ENCODE measurements at regions not wholly inside any gene's neighbourhood (a gene's known extent, or its start where the extent isn't known, plus 50 kb on each side); places are given as distances from the start of the nearest gene placed in this dataset.

DNA sequence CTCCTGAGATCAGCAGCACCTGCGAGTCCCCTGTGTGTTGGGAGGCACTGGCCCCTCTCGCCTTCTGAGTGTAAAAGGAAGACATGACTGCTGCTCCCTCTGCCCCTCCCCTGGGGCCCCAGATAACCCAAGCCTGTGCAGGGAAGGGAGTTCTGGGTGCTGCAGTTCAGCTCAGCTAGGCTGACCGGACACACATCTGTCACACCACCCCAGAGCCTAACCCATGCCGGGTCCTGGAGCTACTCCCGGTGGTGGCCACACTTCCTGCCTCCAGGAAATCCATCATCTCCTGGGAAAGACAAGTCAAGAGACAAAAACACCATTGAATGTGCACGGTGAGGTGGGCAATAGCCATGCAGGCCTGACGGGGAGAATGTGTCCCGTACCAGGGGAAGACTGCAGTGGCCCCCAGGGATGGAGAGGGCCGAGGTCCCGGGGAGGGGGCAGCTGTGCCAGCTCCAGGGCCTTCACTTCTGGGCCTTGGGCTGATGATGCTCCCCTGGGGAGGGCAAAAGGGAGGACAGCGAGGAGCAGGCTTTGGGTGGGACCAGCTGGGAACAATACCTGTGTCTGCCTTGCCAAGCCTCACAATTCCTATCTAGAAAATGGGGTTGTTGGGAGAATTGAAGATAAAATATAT lies 210.6 kb downstream of the TFCP2L1 start:
- ChIA-PET POLR2A (interaction anchor here (0.6 to 4.8 kb wide), 55 partner anchors 9 to 866 kb away, joined by 3 to 100 read pairs (median 5); partner anchors contain the start of genes GLI2, RALB and RNU4ATAC), CTCF (interaction anchor here (0.7 to 4.4 kb wide), 11 partner anchors 11 to 521 kb away, joined by 3 to 42 read pairs (median 5); partner anchors contain the start of gene GLI2), RAD21 (ENCODE audit: low non-redundant PET in 1 of 2, low total read pairs in 2 of 2, uncharacterized antibody in 2 of 2, unreplicated experiment in 2 of 2) (interaction anchor here (1.6 to 1.9 kb wide), 2 partner anchors 378 to 379 kb away, joined by 5 to 7 read pairs; no protein-coding TSS in a partner anchor)
- H3K4me1 ChIP-seq (ENCODE audit: control insufficient read depth in 1 of 2, insufficient read depth in 2 of 2, low read length in 2 of 2) = peaks cover 5 to 44% of the 10 kb centered on the region in 2 experiments; a peak in 3 of 4 replicates
- no peaks in the 10 kb centered on the region for H3K9me3 ChIP-seq (ENCODE audit: control insufficient read depth in 1 of 2, insufficient read depth in 1 of 2, low read depth in 1 of 2, low read length in 2 of 2)
- DNase-seq (ENCODE audit: low read depth, low spot score) = no peak
- peak overlapping the region; percentile 50 for H3K4me2 ChIP-seq (ENCODE audit: low read length)
- no peak for ATAC-seq
- H4K20me1 ChIP-seq (ENCODE audit: insufficient read depth) = no peaks in the 10 kb centered on the region
- H3K9ac ChIP-seq (ENCODE audit: low read length) = no peak overlapping the region
- TF ChIP-seq JUND (IDR thresholded peaks at IDR 0.05) (no peak), POLR2A (IDR thresholded peaks at IDR 0.05; ENCODE audit: borderline replicate concordance, extremely low read depth, insufficient read depth, insufficient read length) (no peak)
- no peak overlapping the region for H3K27ac ChIP-seq (ENCODE audit: low read depth, low read length)
- intact Hi-C loops (cut with micrococcal nuclease) = no loop called here
- no peaks in the 10 kb centered on the region for H3K79me2 ChIP-seq (ENCODE audit: insufficient read depth, low read length)
- no TSS peak for BruUV-seq (replicated peaks)
- no peaks in the 10 kb centered on the region for H3K27me3 ChIP-seq (ENCODE audit: insufficient read depth, low read length)
- no peak overlapping the region for H2AFZ ChIP-seq (ENCODE audit: low read depth, low read length, poor library complexity, severe bottlenecking)
- H3K4me3 ChIP-seq (replicated peaks in 1 of 2; ENCODE audit: low read depth in 1 of 2, low read length in 2 of 2) = no peak overlapping the region
- no peaks in the 10 kb centered on the region for H3K9me2 ChIP-seq (ENCODE audit: insufficient read depth)
- H3K36me3 ChIP-seq (ENCODE audit: control insufficient read depth in 1 of 2, insufficient read depth in 2 of 2, low read length in 2 of 2) = no peaks in the 10 kb centered on the region

GRCh38 chr2:121075006-121075551 lies 209.9 kb downstream of the TFCP2L1 start:
- Histone ChIP-seq H3K27ac (ENCODE audit: low read depth, low read length) (no peak overlapping the region), H3K9ac (ENCODE audit: low read length) (peak overlapping the region; percentile 35), H3K27me3 (ENCODE audit: insufficient read depth, low read length) (no peaks in the 10 kb centered on the region), H3K36me3 (ENCODE audit: control insufficient read depth in 1 of 2, insufficient read depth in 2 of 2, low read length in 2 of 2) (no peaks in the 10 kb centered on the region), H3K9me3 (ENCODE audit: control insufficient read depth in 1 of 2, insufficient read depth in 1 of 2, low read depth in 1 of 2, low read length in 2 of 2) (no peaks in the 10 kb centered on the region), H3K79me2 (ENCODE audit: insufficient read depth, low read length) (no peaks in the 10 kb centered on the region), H4K20me1 (ENCODE audit: insufficient read depth) (no peaks in the 10 kb centered on the region), H3K4me3 (replicated peaks in 1 of 2; ENCODE audit: low read depth in 1 of 2, low read length in 2 of 2) (no peak overlapping the region), H3K9me2 (ENCODE audit: insufficient read depth) (no peaks in the 10 kb centered on the region), H3K4me2 (ENCODE audit: low read length) (peak overlapping the region; percentile 50), H3K4me1 (ENCODE audit: control insufficient read depth in 1 of 2, insufficient read depth in 2 of 2, low read length in 2 of 2) (peaks cover 5 to 44% of the 10 kb centered on the region in 2 experiments; a peak in 3 of 4 replicates), H2AFZ (ENCODE audit: low read depth, low read length, poor library complexity, severe bottlenecking) (peak overlapping the region; percentile 16)
- BruUV-seq (replicated peaks) = TSS peak; percentile 100
- POLR2A ChIA-PET = interaction anchor here (0.6 to 4.8 kb wide), 62 partner anchors 9 to 867 kb away, joined by 3 to 100 read pairs (median 4); partner anchors contain the start of genes GLI2, RALB, RNU4ATAC and TMEM185B
- peak; percentile 95 for DNase-seq (ENCODE audit: low read depth, low spot score)
- CTCF ChIA-PET = interaction anchor here (0.6 to 4.4 kb wide), 12 partner anchors 10 to 522 kb away, joined by 3 to 42 read pairs (median 4); partner anchors contain the start of gene GLI2
- intact Hi-C loops (cut with micrococcal nuclease) = loop anchor here (1.0 kb wide), 1 partner anchor 380 kb away; no protein-coding TSS in a partner anchor
- RAD21 ChIA-PET (ENCODE audit: low non-redundant PET in 1 of 2, low total read pairs in 2 of 2, uncharacterized antibody in 2 of 2, unreplicated experiment in 2 of 2) = interaction anchor here (1.6 to 1.9 kb wide), 2 partner anchors 379 to 380 kb away, joined by 5 to 7 read pairs; no protein-coding TSS in a partner anchor
- peak; percentile 76 for ATAC-seq
- TF ChIP-seq FOSL1 (IDR thresholded peaks at IDR 0.05; ENCODE audit: low read depth) (no peak; the same call in none of the 2 replicates), SIN3A (IDR thresholded peaks at IDR 0.05; ENCODE audit: low read depth) (peak; percentile 100), YY1 (IDR thresholded peaks at IDR 0.05; ENCODE audit: extremely low read depth, insufficient replicate concordance, low read depth, low read length) (peak; percentile 84), ZFX (IDR thresholded peaks at IDR 0.05) (0 out of 2 replicates have a peak, but pooled peaks have one; percentile 18), EGR1 (IDR thresholded peaks at IDR 0.05; ENCODE audit: low read depth) (no peak; the same call in 1 of the 2 replicates), POLR2A (IDR thresholded peaks at IDR 0.05; ENCODE audit: borderline replicate concordance, extremely low read depth, insufficient read depth, insufficient read length) (peak; percentile 100), POLR2AphosphoS5 (IDR thresholded peaks at IDR 0.05; ENCODE audit: low read depth, low read length) (peak; percentile 100), JUND (IDR thresholded peaks at IDR 0.05) (no peak; the same call in 1 of the 2 replicates), SP1 (IDR thresholded peaks at IDR 0.05; ENCODE audit: low read depth) (peak; percentile 86), TCF7L2 (IDR thresholded peaks at IDR 0.05; ENCODE audit: borderline replicate concordance, extremely low read depth, insufficient read depth, insufficient read length) (peak; percentile 96), MAX (IDR thresholded peaks at IDR 0.05) (peak; percentile 88)
- TF ChIP-seq, protein P1, sequence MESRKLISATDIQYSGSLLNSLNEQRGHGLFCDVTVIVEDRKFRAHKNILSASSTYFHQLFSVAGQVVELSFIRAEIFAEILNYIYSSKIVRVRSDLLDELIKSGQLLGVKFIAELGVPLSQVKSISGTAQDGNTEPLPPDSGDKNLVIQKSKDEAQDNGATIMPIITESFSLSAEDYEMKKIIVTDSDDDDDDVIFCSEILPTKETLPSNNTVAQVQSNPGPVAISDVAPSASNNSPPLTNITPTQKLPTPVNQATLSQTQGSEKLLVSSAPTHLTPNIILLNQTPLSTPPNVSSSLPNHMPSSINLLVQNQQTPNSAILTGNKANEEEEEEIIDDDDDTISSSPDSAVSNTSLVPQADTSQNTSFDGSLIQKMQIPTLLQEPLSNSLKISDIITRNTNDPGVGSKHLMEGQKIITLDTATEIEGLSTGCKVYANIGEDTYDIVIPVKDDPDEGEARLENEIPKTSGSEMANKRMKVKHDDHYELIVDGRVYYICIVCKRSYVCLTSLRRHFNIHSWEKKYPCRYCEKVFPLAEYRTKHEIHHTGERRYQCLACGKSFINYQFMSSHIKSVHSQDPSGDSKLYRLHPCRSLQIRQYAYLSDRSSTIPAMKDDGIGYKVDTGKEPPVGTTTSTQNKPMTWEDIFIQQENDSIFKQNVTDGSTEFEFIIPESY (IDR thresholded peaks at IDR 0.05; ENCODE audit: extremely low read depth, insufficient replicate concordance, low read length) = peak; percentile 89
